Activated naive CD4-positive, alpha-beta T cell treated with anti-CD3 and anti-CD28 coated beads, Interleukin-2, amount 10 ng/mL, durations not matched to agents 7 days and 5 days (primary cell): ENCODE measurements at regions not wholly inside any gene's neighbourhood (a gene's known extent, or its start where the extent isn't known, plus 50 kb on each side); places are given as distances from the start of the nearest gene placed in this dataset.

ENCODE experiments used
- CTCF ChIA-PET: fragments of 350-600 bp; sonication (Branson Sonifier 250); formaldehyde crosslinking; loops from one replicate; lab custom pipeline; 2021; ENCODE audit warnings: antibody characterized with exemption; lab: Charles Lee
- DNase-seq: peaks from one replicate; pipeline ENCODE4 v3.0.0-alpha.2; 2020
- H3K27ac Mint-ChIP-seq: one replicate; pipeline ENCODE4 v1.8.0; 2021; ENCODE audit warnings: mild to moderate bottlenecking, moderate library complexity, mixed read lengths
- H3K27me3 Mint-ChIP-seq: one replicate; pipeline ENCODE4 v1.8.0; 2021; ENCODE audit warnings: mild to moderate bottlenecking, mixed read lengths
- H3K36me3 Mint-ChIP-seq: one replicate; pipeline ENCODE4 v1.8.0; 2021; ENCODE audit warnings: mixed read lengths
- H3K4me1 Mint-ChIP-seq: one replicate; pipeline ENCODE4 v1.8.0; 2021; ENCODE audit warnings: mixed read lengths
- H3K4me3 Mint-ChIP-seq: one replicate; pipeline ENCODE4 v1.8.0; 2021; ENCODE audit warnings: mild to moderate bottlenecking, moderate library complexity, mixed read lengths
- H3K9me3 Mint-ChIP-seq: one replicate; pipeline ENCODE4 v1.8.0; 2021; ENCODE audit warnings: mixed read lengths

GRCh38 chr11:110763249-110764011 lies 51.2 kb upstream of the ARHGAP20 start:
- DNase-seq = no peak
- no peak overlapping the region for H3K4me3 Mint-ChIP-seq
- CTCF ChIA-PET = no interaction called here
- no peaks in the 10 kb centered on the region for H3K27me3 Mint-ChIP-seq
- no peaks in the 10 kb centered on the region for H3K4me1 Mint-ChIP-seq
- no peak overlapping the region for H3K27ac Mint-ChIP-seq
- no peaks in the 10 kb centered on the region for H3K36me3 Mint-ChIP-seq
- H3K9me3 Mint-ChIP-seq = no peaks in the 10 kb centered on the region

GRCh38 chr11:110762590-110762989 lies 50.4 kb upstream of the ARHGAP20 start:
- no peaks in the 10 kb centered on the region for H3K27me3 Mint-ChIP-seq
- no peaks in the 10 kb centered on the region for H3K4me1 Mint-ChIP-seq
- H3K27ac Mint-ChIP-seq = no peak overlapping the region
- H3K4me3 Mint-ChIP-seq = no peak overlapping the region
- no peak for DNase-seq
- no peaks in the 10 kb centered on the region for H3K9me3 Mint-ChIP-seq
- H3K36me3 Mint-ChIP-seq = no peaks in the 10 kb centered on the region
- CTCF ChIA-PET = no interaction called here
